Mucosa of rectum (tissue), 2 donors: ENCODE measurements at regions not wholly inside any gene's neighbourhood (a gene's known extent, or its start where the extent isn't known, plus 50 kb on each side); places are given as distances from the start of the nearest gene placed in this dataset.
"Not testable (repeated sequence)": the region's sequence is repeated elsewhere in the genome, so short reads cannot be mapped to it uniquely, and the experiment has no call there.

ENCODE experiments used
- H3K27ac ChIP-seq, 2 donors: one replicate each; pipeline ENCODE4 v1.7.0; 2013; ENCODE audit warnings: inconsistent platforms in 2 of 2, low read depth in 2 of 2, low read length in 2 of 2
- H3K27me3 ChIP-seq, 2 donors: one replicate each; pipeline ENCODE4 v1.7.0; 2013; ENCODE audit warnings: low read length in 2 of 2; ENCODE audit not compliant: control insufficient read depth in 2 of 2, insufficient read depth in 2 of 2
- H3K36me3 ChIP-seq, 2 donors: one replicate each; pipeline ENCODE4 v1.7.0; 2013; ENCODE audit warnings: low read length in 2 of 2; ENCODE audit not compliant: control insufficient read depth in 2 of 2, insufficient read depth in 2 of 2
- H3K4me1 ChIP-seq, 2 donors: one replicate each; pipeline ENCODE4 v1.7.0; 2013; ENCODE audit warnings: low read length in 2 of 2, mild to moderate bottlenecking in 1 of 2; ENCODE audit not compliant: control insufficient read depth in 2 of 2, insufficient read depth in 2 of 2
- H3K4me3 ChIP-seq, 2 donors: one replicate each; pipeline ENCODE4 v1.7.0; 2013; ENCODE audit warnings: low read length in 2 of 2
- H3K9ac ChIP-seq, 2 donors: one replicate each; pipeline ENCODE4 v1.7.0; 2013; ENCODE audit warnings: low read length in 2 of 2, low read depth in 1 of 2, mild to moderate bottlenecking in 1 of 2
- H3K9me3 ChIP-seq, 2 donors: one replicate each; pipeline ENCODE4 v1.7.0; 2013; ENCODE audit warnings: low read length in 2 of 2; ENCODE audit not compliant: control insufficient read depth in 2 of 2
- donor health status: healthy.
- donor health status: Normal muscosa, but diverticular disease.

- Histone ChIP-seq H3K9ac (no peak overlapping the region), H3K27ac (no peak overlapping the region), H3K4me3 (no peak overlapping the region), H3K36me3 (no peaks in the 10 kb centered on the region), H3K27me3 (no peaks in the 10 kb centered on the region), H3K9me3 (no peaks in the 10 kb centered on the region), H3K4me1 (peaks cover 2 to 23% of the 10 kb centered on the region in 2 donors)
Measured at GRCh38 chr7:81469869-81470723, 299.8 kb downstream of the HGF start.

- no peaks in the 10 kb centered on the region for H3K36me3 ChIP-seq
- H3K9ac ChIP-seq = no peak overlapping the region
- H3K27me3 ChIP-seq = no peaks in the 10 kb centered on the region
- no peak overlapping the region for H3K4me3 ChIP-seq
- peaks cover 2 to 23% of the 10 kb centered on the region in 2 donors for H3K4me1 ChIP-seq
- peak overlapping the region in 1 of 2 donors; percentile 56 for H3K27ac ChIP-seq
- H3K9me3 ChIP-seq = no peaks in the 10 kb centered on the region
Measured at GRCh38 chr7:81469153-81469868, 300.5 kb downstream of the HGF start.

GRCh38 chr7:81468526-81468925, 301.3 kb downstream of the HGF start:
- peak overlapping the region in 1 of 2 donors; percentile 40 for H3K4me3 ChIP-seq
- H3K36me3 ChIP-seq = no peaks in the 10 kb centered on the region
- no peaks in the 10 kb centered on the region for H3K27me3 ChIP-seq
- H3K9ac ChIP-seq = no peak overlapping the region
- H3K9me3 ChIP-seq = no peaks in the 10 kb centered on the region
- peaks cover 2 to 23% of the 10 kb centered on the region in 2 donors for H3K4me1 ChIP-seq
- H3K27ac ChIP-seq = peak overlapping the region; percentile 29 to 64

- Histone ChIP-seq H3K4me1 (peaks cover 2 to 23% of the 10 kb centered on the region in 2 donors), H3K27ac (peak overlapping the region; percentile 29 to 64), H3K9me3 (no peaks in the 10 kb centered on the region), H3K36me3 (no peaks in the 10 kb centered on the region), H3K27me3 (no peaks in the 10 kb centered on the region), H3K9ac (peak overlapping the region in 1 of 2 donors; percentile 11), H3K4me3 (no peak overlapping the region)
Measured at GRCh38 chr7:81467964-81468363, 301.9 kb downstream of the HGF start.

GRCh38 chr7:81462672-81463071, 307.2 kb downstream of the HGF start:
- no peak overlapping the region for H3K9ac ChIP-seq
- H3K27me3 ChIP-seq = no peaks in the 10 kb centered on the region
- no peak overlapping the region for H3K4me3 ChIP-seq
- H3K4me1 ChIP-seq = no peaks in the 10 kb centered on the region
- no peaks in the 10 kb centered on the region for H3K36me3 ChIP-seq
- no peaks in the 10 kb centered on the region for H3K9me3 ChIP-seq
- H3K27ac ChIP-seq = no peak overlapping the region

- H3K9me3 ChIP-seq = no peaks in the 10 kb centered on the region
- H3K36me3 ChIP-seq = no peaks in the 10 kb centered on the region
- H3K27ac ChIP-seq = no peak overlapping the region
- H3K27me3 ChIP-seq = no peaks in the 10 kb centered on the region
- no peaks in the 10 kb centered on the region for H3K4me1 ChIP-seq
- no peak overlapping the region for H3K4me3 ChIP-seq
- no peak overlapping the region for H3K9ac ChIP-seq
Measured at GRCh38 chr7:81460250-81461045, 309.4 kb downstream of the HGF start.

- Histone ChIP-seq H3K9ac (no peak overlapping the region), H3K4me3 (no peak overlapping the region), H3K4me1 (no peaks in the 10 kb centered on the region), H3K27me3 (no peaks in the 10 kb centered on the region), H3K9me3 (no peaks in the 10 kb centered on the region), H3K36me3 (no peaks in the 10 kb centered on the region), H3K27ac (no peak overlapping the region)
Measured at GRCh38 chr7:81459485-81459884, 310.4 kb downstream of the HGF start.

GRCh38 chr7:81457852-81458522, 311.9 kb downstream of the HGF start:
- no peak overlapping the region for H3K27ac ChIP-seq
- no peak overlapping the region for H3K4me3 ChIP-seq
- H3K4me1 ChIP-seq = no peaks in the 10 kb centered on the region
- H3K27me3 ChIP-seq = no peaks in the 10 kb centered on the region
- no peaks in the 10 kb centered on the region for H3K36me3 ChIP-seq
- H3K9me3 ChIP-seq = no peaks in the 10 kb centered on the region
- H3K9ac ChIP-seq = no peak overlapping the region

GRCh38 chr7:81453770-81454169, 316.1 kb downstream of the HGF start:
- not testable (repeated sequence) for H3K27me3 ChIP-seq, H3K27ac ChIP-seq, H3K4me3 ChIP-seq, H3K9ac ChIP-seq, H3K36me3 ChIP-seq, H3K4me1 ChIP-seq, H3K9me3 ChIP-seq
